GM23338 (cell line): ENCODE measurements at regions not wholly inside any gene's neighbourhood (a gene's known extent, or its start where the extent isn't known, plus 50 kb on each side); places are given as distances from the start of the nearest gene placed in this dataset.

ENCODE experiments used
- ATAC-seq: fragments of 200-7000 bp; cut with Tn5 transposase; 3 replicates; pipeline ENCODE4 v1.9.1; 2020
- DNase-seq: peaks from one replicate; pipeline ENCODE4 v3.0.0-alpha.2; 2015; ENCODE audit warnings: low spot score
- H2AFZ ChIP-seq: fragments of 200-600 bp; sonication (generic); 2 replicates; pipeline ENCODE4 v1.8.0; 2016; ENCODE audit warnings: antibody characterized with exemption, mild to moderate bottlenecking, moderate library complexity
- H3F3A ChIP-seq: fragments of 200-600 bp; sonication (generic); replicated peaks from 2 replicates; pipeline ENCODE4 v1.8.0; 2017; ENCODE audit warnings: antibody characterized with exemption, mixed run types, low read depth
- H3K27ac ChIP-seq: fragments of 200-600 bp; sonication (generic); 2 replicates; pipeline ENCODE4 v1.6.1; 2016; ENCODE audit warnings: low read depth
- H3K27me3 ChIP-seq: fragments of 200-600 bp; sonication (generic); 2 replicates; pipeline ENCODE4 v1.8.0; 2016; ENCODE audit warnings: mild to moderate bottlenecking, mixed run types, moderate library complexity; ENCODE audit not compliant: insufficient read depth
- H3K36me3 ChIP-seq: fragments of 200-600 bp; sonication (generic); 2 replicates; pipeline ENCODE4 v1.8.0; 2016; ENCODE audit warnings: mild to moderate bottlenecking; ENCODE audit not compliant: insufficient read depth
- H3K4me1 ChIP-seq: fragments of 200-600 bp; sonication (generic); 2 replicates; pipeline ENCODE4 v1.8.0; 2016; ENCODE audit warnings: mild to moderate bottlenecking, moderate library complexity; ENCODE audit not compliant: insufficient read depth
- H3K4me2 ChIP-seq: fragments of 200-600 bp; sonication (generic); 2 replicates; pipeline ENCODE4 v1.7.1; 2017; ENCODE audit warnings: mixed run types
- H3K4me3 ChIP-seq: fragments of 200-600 bp; sonication (generic); 2 replicates; pipeline ENCODE4 v1.6.1; 2016; ENCODE audit warnings: mixed run types
- H3K79me2 ChIP-seq: fragments of 200-600 bp; sonication (generic); replicated peaks from 2 replicates; pipeline ENCODE4 v1.8.0; 2017; ENCODE audit warnings: mild to moderate bottlenecking; ENCODE audit not compliant: insufficient read depth
- H3K9me2 ChIP-seq: fragments of 200-600 bp; sonication (generic); 2 replicates; pipeline ENCODE4 v1.8.0; 2017; ENCODE audit not compliant: insufficient read depth
- H4K20me1 ChIP-seq: fragments of 200-600 bp; sonication (generic); replicated peaks from 2 replicates; pipeline ENCODE4 v1.8.0; 2017; ENCODE audit warnings: mild to moderate bottlenecking; ENCODE audit not compliant: insufficient read depth
- H3K27ac Mint-ChIP-seq: 2 replicates; pipeline ENCODE4 v1.8.0; 2020; ENCODE audit warnings: inconsistent platforms, mild to moderate bottlenecking, moderate library complexity, mixed read lengths
- H3K27me3 Mint-ChIP-seq: 3 replicates; pipeline ENCODE4 v1.8.0; 2022; ENCODE audit warnings: low read depth, mild to moderate bottlenecking, moderate library complexity, mixed read lengths, inconsistent platforms; ENCODE audit not compliant: insufficient read depth, poor library complexity
- H3K36me3 Mint-ChIP-seq: 3 replicates; pipeline ENCODE4 v1.8.0; 2021; ENCODE audit warnings: low read depth, mild to moderate bottlenecking, inconsistent platforms, moderate library complexity, mixed read lengths
- H3K4me1 Mint-ChIP-seq: 3 replicates; pipeline ENCODE4 v1.8.0; 2020; ENCODE audit warnings: mild to moderate bottlenecking, inconsistent platforms, mixed read lengths
- H3K4me3 Mint-ChIP-seq: 3 replicates; pipeline ENCODE4 v1.8.0; 2021; ENCODE audit warnings: moderate library complexity, mild to moderate bottlenecking, inconsistent platforms, mixed read lengths
- H3K9me3 Mint-ChIP-seq: 3 replicates; pipeline ENCODE4 v1.8.0; 2020; ENCODE audit warnings: moderate library complexity, mild to moderate bottlenecking, inconsistent platforms, mixed read lengths
- CREB1 ChIP-seq: fragments of 250-450 bp; sonication (Bioruptor Pico); IDR thresholded peaks from 2 replicates; pipeline ENCODE4 v1.5.0; 2020; ENCODE audit warnings: low read depth, mild to moderate bottlenecking, moderate library complexity
- ETS1 ChIP-seq: IDR thresholded peaks from 2 replicates; pipeline ENCODE4 v1.6.1; 2016; ENCODE audit warnings: antibody characterized with exemption
- EZH2 ChIP-seq: fragments of 200-600 bp; sonication (generic); IDR thresholded peaks from one replicate; pipeline ENCODE4 v1.8.0; 2017; ENCODE audit warnings: antibody characterized with exemption, mild to moderate bottlenecking, low read depth; ENCODE audit not compliant: unreplicated experiment
- JUNB ChIP-seq: IDR thresholded peaks from one replicate; pipeline ENCODE4 v1.6.1; 2016; ENCODE audit warnings: antibody characterized with exemption; ENCODE audit not compliant: unreplicated experiment
- NANOG ChIP-seq: IDR thresholded peaks from 2 replicates; pipeline ENCODE4 v1.6.1; 2016; ENCODE audit warnings: antibody characterized with exemption, borderline replicate concordance
- REST ChIP-seq: IDR thresholded peaks from one replicate; pipeline ENCODE4 v1.6.1; 2018; ENCODE audit warnings: antibody characterized with exemption; ENCODE audit not compliant: unreplicated experiment
- ZNF114 ChIP-seq: fragments of 250-450 bp; sonication (Bioruptor Pico); IDR thresholded peaks from 2 replicates; pipeline ENCODE4 v1.5.0; 2020; ENCODE audit warnings: mild to moderate bottlenecking, moderate library complexity
- ZNF331 ChIP-seq: fragments of 250-450 bp; sonication (Bioruptor Pico); IDR thresholded peaks from 2 replicates; pipeline ENCODE4 v1.5.0; 2020; ENCODE audit warnings: low read depth, mild to moderate bottlenecking, moderate library complexity
- ZNF462 ChIP-seq: fragments of 250-450 bp; sonication (Bioruptor Pico); IDR thresholded peaks from 2 replicates; pipeline ENCODE4 v1.5.0; 2020; ENCODE audit warnings: mild to moderate bottlenecking, moderate library complexity

GRCh38 chr3:135490219-135490915 is 475.2 kb upstream of the PPP2R3A start:
- Histone ChIP-seq H3K9me2 (no peaks in the 10 kb centered on the region), H3K79me2 (no peaks in the 10 kb centered on the region), H3K4me3 (no peak overlapping the region), H3F3A (no peaks in the 10 kb centered on the region), H4K20me1 (no peaks in the 10 kb centered on the region), H2AFZ (no peak overlapping the region), H3K27me3 (no peaks in the 10 kb centered on the region), H3K27ac (no peak overlapping the region), H3K4me2 (no peak overlapping the region), H3K4me1 (no peaks in the 10 kb centered on the region), H3K36me3 (no peaks in the 10 kb centered on the region)
- TF ChIP-seq ZNF331 (CRISPR knock-in tag): no peak
- Mint-ChIP-seq H3K27ac (no peak overlapping the region), H3K36me3 (no peaks in the 10 kb centered on the region), H3K4me1 (no peaks in the 10 kb centered on the region), H3K4me3 (no peak overlapping the region), H3K9me3 (no peaks in the 10 kb centered on the region), H3K27me3 (no peaks in the 10 kb centered on the region)
- ATAC-seq: no peak
- no peak for DNase-seq

GRCh38 chr3:135491491-135492205 is 473.9 kb upstream of the PPP2R3A start:
- ATAC-seq: no peak
- H3K4me1 ChIP-seq: no peaks in the 10 kb centered on the region
- no peaks in the 10 kb centered on the region for H3K4me1 Mint-ChIP-seq
- no peaks in the 10 kb centered on the region for H3F3A ChIP-seq
- H4K20me1 ChIP-seq: no peaks in the 10 kb centered on the region
- no peaks in the 10 kb centered on the region for H3K36me3 Mint-ChIP-seq
- H3K27ac ChIP-seq: no peak overlapping the region
- no peak for DNase-seq
- H3K79me2 ChIP-seq: no peaks in the 10 kb centered on the region
- no peaks in the 10 kb centered on the region for H3K27me3 ChIP-seq
- H3K9me3 Mint-ChIP-seq: no peaks in the 10 kb centered on the region
- H3K4me3 ChIP-seq: no peak overlapping the region
- H3K36me3 ChIP-seq: no peaks in the 10 kb centered on the region
- H3K27ac Mint-ChIP-seq: no peak overlapping the region
- no peak overlapping the region for H3K4me2 ChIP-seq
- no peak overlapping the region for H3K4me3 Mint-ChIP-seq
- no peaks in the 10 kb centered on the region for H3K27me3 Mint-ChIP-seq
- no peaks in the 10 kb centered on the region for H3K9me2 ChIP-seq
- no peak overlapping the region for H2AFZ ChIP-seq
- no peak for TF ChIP-seq JUNB
- TF ChIP-seq REST: no peak
- TF ChIP-seq CREB1 (CRISPR knock-in tag): no peak
- no peak for TF ChIP-seq EZH2
- no peak for TF ChIP-seq ZNF462 (CRISPR knock-in tag)
- TF ChIP-seq ETS1: no peak
- TF ChIP-seq ZNF331 (CRISPR knock-in tag): no peak
- no peak for TF ChIP-seq ZNF114 (CRISPR knock-in tag)
- TF ChIP-seq NANOG: no peak
